M059J (cell line): ENCODE measurements at regions not wholly inside any gene's neighbourhood (a gene's known extent, or its start where the extent isn't known, plus 50 kb on each side); places are given as distances from the start of the nearest gene placed in this dataset.

Source experiments
- DNase-seq: peaks from one replicate; pipeline ENCODE4 v3.0.0-alpha.2; 2012; ENCODE audit warnings: low read depth

GRCh38 chr6:71478834-71479541 lies 190.4 kb downstream of the OGFRL1 start:
- peak; percentile 99 for DNase-seq

- DNase-seq, result no peak
Measured at GRCh38 chr6:71480577-71480976, 192.0 kb downstream of the OGFRL1 start.

GRCh38 chr6:71481011-71481410 lies 192.4 kb downstream of the OGFRL1 start:
- no peak for DNase-seq

GRCh38 chr6:71481801-71482200 lies 193.2 kb downstream of the OGFRL1 start:
- no peak for DNase-seq

- DNase-seq, result peak; percentile 54
Measured at GRCh38 chr6:71482742-71483141, 194.1 kb downstream of the OGFRL1 start.

- peak; percentile 72 for DNase-seq
Measured at GRCh38 chr6:71486461-71486860, 197.8 kb downstream of the OGFRL1 start.

- DNase-seq, result no peak
Measured at GRCh38 chr6:71488186-71488585, 199.6 kb downstream of the OGFRL1 start.

GRCh38 chr6:71489736-71490135 lies 201.1 kb downstream of the OGFRL1 start:
- peak; percentile 94 for DNase-seq

GRCh38 chr6:71490876-71491275 lies 202.3 kb downstream of the OGFRL1 start:
- DNase-seq, result no peak

GRCh38 chr6:71491844-71492243 lies 203.2 kb downstream of the OGFRL1 start:
- DNase-seq, result no peak

- no peak for DNase-seq
Measured at GRCh38 chr6:71492668-71493067, 204.1 kb downstream of the OGFRL1 start.

- peak; percentile 54 for DNase-seq
Measured at GRCh38 chr6:71496018-71496721, 207.6 kb downstream of the OGFRL1 start.

GRCh38 chr6:71496722-71497033 lies 208.1 kb downstream of the OGFRL1 start:
- peak; percentile 14 for DNase-seq

GRCh38 chr6:71498638-71499037 lies 210.0 kb downstream of the OGFRL1 start:
- DNase-seq, result peak; percentile 30

GRCh38 chr6:71499667-71500066 lies 211.1 kb downstream of the OGFRL1 start:
- peak; percentile 15 for DNase-seq

- no peak for DNase-seq
Measured at GRCh38 chr6:71502168-71502567, 213.6 kb downstream of the OGFRL1 start.

GRCh38 chr6:71502956-71503355 lies 214.3 kb downstream of the OGFRL1 start:
- DNase-seq, result peak; percentile 46

GRCh38 chr6:71507183-71507582 lies 218.6 kb downstream of the OGFRL1 start:
- no peak for DNase-seq

GRCh38 chr6:71509191-71510005 lies 220.8 kb downstream of the OGFRL1 start:
- no peak for DNase-seq

- peak; percentile 83 for DNase-seq
Measured at GRCh38 chr6:71510057-71510713, 221.6 kb downstream of the OGFRL1 start.

- no peak for DNase-seq
Measured at GRCh38 chr6:71510856-71511255, 222.2 kb downstream of the OGFRL1 start.

GRCh38 chr6:71512256-71512655 lies 223.6 kb downstream of the OGFRL1 start:
- DNase-seq, result no peak
